Bronchial epithelial cell (primary cell): ENCODE measurements at regions not wholly inside any gene's neighbourhood (a gene's known extent, or its start where the extent isn't known, plus 50 kb on each side); places are given as distances from the start of the nearest gene placed in this dataset.

Experiments
- DNase-seq: peaks from one replicate; pipeline ENCODE4 v3.0.0-alpha.2; 2010; ENCODE audit warnings: low read depth
- FAIRE-seq: peaks from 2 replicates; lab custom pipeline; 2011; peaks lifted over from hg19 to GRCh38; lab: Jason Lieb, UNC
- H3K27me3 ChIP-seq: 2 replicates; pipeline ENCODE4 v1.5.1; 2011; ENCODE audit warnings: low read length; ENCODE audit not compliant: control insufficient read depth, insufficient read depth
- H3K36me3 ChIP-seq: 2 replicates; pipeline ENCODE4 v1.5.1; 2011; ENCODE audit warnings: low read length; ENCODE audit not compliant: control insufficient read depth, insufficient read depth
- H3K4me3 ChIP-seq: 2 replicates; pipeline ENCODE4 v1.5.1; 2011; ENCODE audit warnings: mild to moderate bottlenecking, low read depth, low read length, control low read depth
- TF ChIP-seq, protein P1 (sequence below): IDR thresholded peaks from 2 replicates; pipeline ENCODE4 v1.5.1; 2011; ENCODE audit warnings: mild to moderate bottlenecking, moderate library complexity, low read length, control low read depth, inconsistent platforms; ENCODE audit not compliant: insufficient read depth, severe bottlenecking

DNA sequence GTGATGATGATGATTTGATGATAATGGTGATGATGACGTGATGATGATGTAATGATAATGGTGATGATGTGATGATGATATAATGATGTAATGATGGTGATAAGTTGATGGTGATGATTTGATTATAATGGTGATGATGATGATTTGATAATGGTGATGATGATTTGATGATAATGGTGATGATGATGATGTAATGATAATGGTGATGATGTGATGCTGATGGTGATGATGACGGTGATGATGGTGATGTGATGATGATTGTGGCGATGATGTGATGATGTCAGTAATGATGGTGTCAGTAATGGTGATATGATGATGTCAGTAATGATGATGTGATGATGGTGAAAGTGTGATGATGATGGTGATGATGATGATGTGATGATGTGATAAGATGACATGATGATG is 613.4 kb downstream of the AACS start:
- H3K36me3 ChIP-seq: no peaks in the 10 kb centered on the region
- TF ChIP-seq, protein P1, sequence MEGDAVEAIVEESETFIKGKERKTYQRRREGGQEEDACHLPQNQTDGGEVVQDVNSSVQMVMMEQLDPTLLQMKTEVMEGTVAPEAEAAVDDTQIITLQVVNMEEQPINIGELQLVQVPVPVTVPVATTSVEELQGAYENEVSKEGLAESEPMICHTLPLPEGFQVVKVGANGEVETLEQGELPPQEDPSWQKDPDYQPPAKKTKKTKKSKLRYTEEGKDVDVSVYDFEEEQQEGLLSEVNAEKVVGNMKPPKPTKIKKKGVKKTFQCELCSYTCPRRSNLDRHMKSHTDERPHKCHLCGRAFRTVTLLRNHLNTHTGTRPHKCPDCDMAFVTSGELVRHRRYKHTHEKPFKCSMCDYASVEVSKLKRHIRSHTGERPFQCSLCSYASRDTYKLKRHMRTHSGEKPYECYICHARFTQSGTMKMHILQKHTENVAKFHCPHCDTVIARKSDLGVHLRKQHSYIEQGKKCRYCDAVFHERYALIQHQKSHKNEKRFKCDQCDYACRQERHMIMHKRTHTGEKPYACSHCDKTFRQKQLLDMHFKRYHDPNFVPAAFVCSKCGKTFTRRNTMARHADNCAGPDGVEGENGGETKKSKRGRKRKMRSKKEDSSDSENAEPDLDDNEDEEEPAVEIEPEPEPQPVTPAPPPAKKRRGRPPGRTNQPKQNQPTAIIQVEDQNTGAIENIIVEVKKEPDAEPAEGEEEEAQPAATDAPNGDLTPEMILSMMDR: no peak
- DNase-seq (no peak), FAIRE-seq (peak; percentile 92)
- no peaks in the 10 kb centered on the region for H3K27me3 ChIP-seq
- no peak overlapping the region for H3K4me3 ChIP-seq

- TF ChIP-seq, protein P1: no peak
- no peak for FAIRE-seq
- no peak overlapping the region for H3K4me3 ChIP-seq
- H3K36me3 ChIP-seq: no peaks in the 10 kb centered on the region
- no peak for DNase-seq
- H3K27me3 ChIP-seq: no peaks in the 10 kb centered on the region
These were observed 618.6 kb downstream of the AACS start for GRCh38 chr12:125683748-125684381.

- no peak for FAIRE-seq
- Histone ChIP-seq H3K27me3 (no peaks in the 10 kb centered on the region), H3K36me3 (no peaks in the 10 kb centered on the region), H3K4me3 (no peak overlapping the region)
- DNase-seq: no peak
- TF ChIP-seq, protein P1: no peak
These were observed 619.9 kb downstream of the AACS start for GRCh38 chr12:125684968-125685790.

GRCh38 chr12:125685915-125686314 is 620.7 kb downstream of the AACS start:
- Histone ChIP-seq H3K36me3 (no peaks in the 10 kb centered on the region), H3K27me3 (no peaks in the 10 kb centered on the region), H3K4me3 (no peak overlapping the region)
- DNase-seq: no peak
- TF ChIP-seq, protein P1: no peak
- FAIRE-seq: no peak

DNA sequence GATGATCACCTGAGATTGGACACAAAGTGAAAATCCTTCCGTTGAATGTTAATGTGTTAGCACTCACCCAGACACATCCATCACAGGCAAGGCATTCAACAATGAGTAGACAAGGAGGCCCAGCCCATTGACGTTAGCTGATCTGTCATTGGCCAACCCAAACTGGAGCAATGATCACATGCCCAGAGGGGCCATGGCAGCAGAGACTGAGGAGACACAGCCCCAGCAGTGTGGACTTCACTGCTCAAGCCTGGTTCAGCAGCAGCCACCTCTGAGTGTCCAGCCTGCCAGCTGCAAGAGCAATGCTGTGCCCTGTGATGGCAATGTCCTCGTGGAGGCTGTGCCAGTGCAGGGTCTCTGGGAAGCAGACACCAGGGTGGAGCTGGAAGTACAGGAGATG is 622.2 kb downstream of the AACS start:
- DNase-seq (no peak), FAIRE-seq (no peak)
- H3K36me3 ChIP-seq: no peaks in the 10 kb centered on the region
- H3K27me3 ChIP-seq: no peaks in the 10 kb centered on the region
- TF ChIP-seq, protein P1: no peak
- H3K4me3 ChIP-seq: no peak overlapping the region
